ENCODE measurements at regions not wholly inside any gene's neighbourhood (a gene's known extent, or its start where the extent isn't known, plus 50 kb on each side); places are given as distances from the start of the nearest gene placed in this dataset.
"Not testable (repeated sequence)": the region's sequence is repeated elsewhere in the genome, so short reads cannot be mapped to it uniquely, and the experiment has no call there.

- not testable (repeated sequence) for TF ChIP-seq EP300 (IDR thresholded peaks at IDR 0.05; ENCODE audit: borderline replicate concordance in 1 of 2, low read depth in 1 of 2, low read length in 1 of 2); REST (IDR thresholded peaks at IDR 0.05; ENCODE audit: low read depth, low read length); USF1 (IDR thresholded peaks at IDR 0.05; ENCODE audit: borderline replicate concordance, low read depth); POLR2AphosphoS5 (IDR thresholded peaks at IDR 0.05; ENCODE audit: low read depth, low read length); CTCF (IDR thresholded peaks at IDR 0.05); EZH2phosphoT487 (IDR thresholded peaks at IDR 0.05; ENCODE audit: borderline replicate concordance, low read depth); CHD2 (IDR thresholded peaks at IDR 0.05; ENCODE audit: low read length, partially characterized antibody); SMC3 (IDR thresholded peaks at IDR 0.05; ENCODE audit: low read depth, low read length); GATA2 (CRISPR knock-in tag; IDR thresholded peaks at IDR 0.05)
These were observed 931.6 kb upstream of the MDGA2 start for GRCh38 chr14:48606960-48607359.

Data from SK-N-SH (cell line).